HepG2 (cell line): ENCODE measurements at regions not wholly inside any gene's neighbourhood (a gene's known extent, or its start where the extent isn't known, plus 50 kb on each side); places are given as distances from the start of the nearest gene placed in this dataset.

Source experiments
- AGO2 ChIP-seq: fragments of 200-400 bp; formaldehyde crosslinking; optimal IDR thresholded peaks from 2 replicates; pipeline ENCODE3; 2017; ENCODE audit warnings: mild to moderate bottlenecking, low read depth, low read length, moderate library complexity
- AHR ChIP-seq: IDR thresholded peaks from 2 replicates; pipeline ENCODE4 v1.6.1; 2018; ENCODE audit warnings: missing genetic modification reagents, missing compliant biosample characterization
- CBFB ChIP-seq: sonication (generic); formaldehyde crosslinking; IDR thresholded peaks from 2 replicates; pipeline ENCODE4 v1.4.0; 2020; ENCODE audit warnings: missing genetic modification reagents
- DNMT3B ChIP-seq: conservative IDR thresholded peaks from 2 replicates; pipeline ENCODE4 v1.6.1; 2016; ENCODE audit warnings: missing biosample characterization, control low read depth
- HIVEP1 ChIP-seq: sonication (generic); formaldehyde crosslinking; IDR thresholded peaks from 2 replicates; pipeline ENCODE4 v1.4.0; 2020; ENCODE audit warnings: mild to moderate bottlenecking, missing genetic modification reagents
- HOXD1 ChIP-seq: sonication (generic); formaldehyde crosslinking; IDR thresholded peaks from 2 replicates; pipeline ENCODE4 v1.5.0; 2020; ENCODE audit warnings: missing genetic modification reagents
- ISX ChIP-seq: sonication (generic); formaldehyde crosslinking; conservative IDR thresholded peaks from 2 replicates; pipeline ENCODE4 v1.5.0; 2020; ENCODE audit warnings: missing genetic modification reagents
- KLF9 ChIP-seq: IDR thresholded peaks from 2 replicates; pipeline ENCODE4 v1.6.1; 2016; ENCODE audit warnings: low read depth
- MTA3 ChIP-seq: sonication (generic); formaldehyde crosslinking; IDR thresholded peaks from 2 replicates; pipeline ENCODE4 v1.4.0; 2020; ENCODE audit warnings: missing genetic modification reagents
- NAIF1 ChIP-seq: sonication (generic); formaldehyde crosslinking; IDR thresholded peaks from 2 replicates; pipeline ENCODE4 v1.5.0; 2020; ENCODE audit warnings: mild to moderate bottlenecking, missing genetic modification reagents, borderline replicate concordance
- NFE2L2 ChIP-seq: fragments of 150-350 bp; IDR thresholded peaks from 2 replicates; pipeline ENCODE4 v1.6.1; 2014; ENCODE audit warnings: low read length
- RCOR2 ChIP-seq: IDR thresholded peaks from 2 replicates; pipeline ENCODE4 v1.6.1; 2016; ENCODE audit warnings: missing biosample characterization, missing genetic modification reagents
- SKI ChIP-seq: fragments of 450-650 bp; IDR thresholded peaks from one replicate; pipeline ENCODE4 v1.6.1; 2018; ENCODE audit warnings: mild to moderate bottlenecking; ENCODE audit not compliant: partially characterized antibody
- WIZ ChIP-seq: sonication (generic); formaldehyde crosslinking; IDR thresholded peaks from 2 replicates; pipeline ENCODE4 v1.5.1; 2020; ENCODE audit warnings: mild to moderate bottlenecking, missing genetic modification reagents
- ZKSCAN1 ChIP-seq: fragments of 150-350 bp; IDR thresholded peaks from 2 replicates; pipeline ENCODE4 v1.6.1; 2014; ENCODE audit warnings: low read length
- ZNF253 ChIP-seq: sonication (generic); formaldehyde crosslinking; IDR thresholded peaks from 2 replicates; pipeline ENCODE4 v1.8.0; 2022; ENCODE audit warnings: mild to moderate bottlenecking, missing genetic modification reagents, borderline replicate concordance
- ZNF362 ChIP-seq: sonication (generic); formaldehyde crosslinking; IDR thresholded peaks from 2 replicates; pipeline ENCODE4 v1.4.0; 2020; ENCODE audit warnings: missing genetic modification reagents, mild to moderate bottlenecking, borderline replicate concordance
- ZNF382 ChIP-seq: sonication (generic); formaldehyde crosslinking; IDR thresholded peaks from 2 replicates; pipeline ENCODE4 v1.5.0; 2020; ENCODE audit warnings: missing genetic modification reagents, mild to moderate bottlenecking, borderline replicate concordance
- ZNF460 ChIP-seq: sonication (generic); formaldehyde crosslinking; IDR thresholded peaks from 2 replicates; pipeline ENCODE4 v1.5.1; 2020; ENCODE audit warnings: missing genetic modification reagents, mild to moderate bottlenecking, borderline replicate concordance
- ZNF530 ChIP-seq: sonication (generic); formaldehyde crosslinking; IDR thresholded peaks from 2 replicates; pipeline ENCODE4 v1.5.0; 2020; ENCODE audit warnings: low read depth, mild to moderate bottlenecking, missing genetic modification reagents
- ZNF576 ChIP-seq: sonication (generic); formaldehyde crosslinking; IDR thresholded peaks from 2 replicates; pipeline ENCODE4 v1.4.0; 2020; ENCODE audit warnings: mild to moderate bottlenecking, missing genetic modification reagents
- ZNF644 ChIP-seq: IDR thresholded peaks from 2 replicates; pipeline ENCODE4 v1.6.1; 2016; ENCODE audit warnings: low read depth
- ZNF790 ChIP-seq: sonication (generic); formaldehyde crosslinking; IDR thresholded peaks from 2 replicates; pipeline ENCODE4 v1.8.0; 2022; ENCODE audit warnings: missing genetic modification reagents, mild to moderate bottlenecking, borderline replicate concordance
- TF ChIP-seq, protein P1 (sequence below): sonication (generic); formaldehyde crosslinking; IDR thresholded peaks from 2 replicates; pipeline ENCODE4 v1.5.0; 2020; ENCODE audit warnings: mild to moderate bottlenecking, missing genetic modification reagents, borderline replicate concordance
- TF ChIP-seq, protein P2 (sequence below): sonication (generic); formaldehyde crosslinking; IDR thresholded peaks from 2 replicates; pipeline ENCODE4 v1.5.0; 2020; ENCODE audit warnings: mild to moderate bottlenecking, low read depth, missing genetic modification reagents, borderline replicate concordance
- TF ChIP-seq, protein P3 (sequence below): sonication (generic); formaldehyde crosslinking; IDR thresholded peaks from 2 replicates; pipeline ENCODE4 v1.4.0; 2020; ENCODE audit warnings: missing genetic modification reagents
- TF ChIP-seq, protein P4 (sequence below): sonication (generic); formaldehyde crosslinking; IDR thresholded peaks from 2 replicates; pipeline ENCODE4 v1.9.0; 2021; ENCODE audit warnings: missing genetic modification reagents, mild to moderate bottlenecking, borderline replicate concordance

GRCh38 chr9:97788763-97789663 is 64.0 kb upstream of the FOXE1 start (continued):
- TF ChIP-seq ZNF460 (CRISPR knock-in tag) = no peak
- TF ChIP-seq SKI = no peak
- no peak for TF ChIP-seq HIVEP1 (CRISPR knock-in tag)
- TF ChIP-seq MTA3 = no peak
- no peak for TF ChIP-seq ZNF382 (CRISPR knock-in tag)
- TF ChIP-seq, protein P1, sequence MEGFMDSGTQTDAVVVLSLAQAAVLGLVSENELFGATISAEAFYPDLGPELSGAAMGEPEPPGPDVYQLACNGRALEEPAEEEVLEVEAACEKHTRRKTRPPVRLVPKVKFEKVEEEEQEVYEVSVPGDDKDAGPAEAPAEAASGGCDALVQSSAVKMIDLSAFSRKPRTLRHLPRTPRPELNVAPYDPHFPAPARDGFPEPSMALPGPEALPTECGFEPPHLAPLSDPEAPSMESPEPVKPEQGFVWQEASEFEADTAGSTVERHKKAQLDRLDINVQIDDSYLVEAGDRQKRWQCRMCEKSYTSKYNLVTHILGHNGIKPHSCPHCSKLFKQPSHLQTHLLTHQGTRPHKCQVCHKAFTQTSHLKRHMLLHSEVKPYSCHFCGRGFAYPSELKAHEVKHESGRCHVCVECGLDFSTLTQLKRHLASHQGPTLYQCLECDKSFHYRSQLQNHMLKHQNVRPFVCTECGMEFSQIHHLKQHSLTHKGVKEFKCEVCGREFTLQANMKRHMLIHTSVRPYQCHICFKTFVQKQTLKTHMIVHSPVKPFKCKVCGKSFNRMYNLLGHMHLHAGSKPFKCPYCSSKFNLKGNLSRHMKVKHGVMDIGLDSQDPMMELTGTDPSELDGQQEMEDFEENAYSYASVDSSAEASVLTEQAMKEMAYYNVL (CRISPR knock-in tag) = no peak
- no peak for TF ChIP-seq WIZ
- no peak for TF ChIP-seq NAIF1 (CRISPR knock-in tag)
- no peak for TF ChIP-seq HOXD1 (CRISPR knock-in tag)
- TF ChIP-seq, protein P2, sequence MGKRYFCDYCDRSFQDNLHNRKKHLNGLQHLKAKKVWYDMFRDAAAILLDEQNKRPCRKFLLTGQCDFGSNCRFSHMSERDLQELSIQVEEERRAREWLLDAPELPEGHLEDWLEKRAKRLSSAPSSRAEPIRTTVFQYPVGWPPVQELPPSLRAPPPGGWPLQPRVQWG (CRISPR knock-in tag) = no peak
- peak; percentile 85 for TF ChIP-seq ZNF644 (CRISPR knock-in tag)
- TF ChIP-seq AGO2 = no peak
- TF ChIP-seq, protein P3, sequence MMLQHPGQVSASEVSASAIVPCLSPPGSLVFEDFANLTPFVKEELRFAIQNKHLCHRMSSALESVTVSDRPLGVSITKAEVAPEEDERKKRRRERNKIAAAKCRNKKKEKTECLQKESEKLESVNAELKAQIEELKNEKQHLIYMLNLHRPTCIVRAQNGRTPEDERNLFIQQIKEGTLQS (CRISPR knock-in tag) = 0 out of 2 replicates have a peak, but pooled peaks have one; percentile 29
- no peak for TF ChIP-seq ZNF530
- TF ChIP-seq NFE2L2 = peak; percentile 71
- no peak for TF ChIP-seq CBFB (CRISPR knock-in tag)
- no peak for TF ChIP-seq AHR (CRISPR knock-in tag)
- peak; percentile 72; the same call in 1 of the 2 replicates for TF ChIP-seq DNMT3B (CRISPR knock-in tag)
- no peak for TF ChIP-seq ZNF790
- TF ChIP-seq RCOR2 = no peak
- no peak for TF ChIP-seq ISX
- TF ChIP-seq KLF9 (CRISPR knock-in tag) = no peak
- TF ChIP-seq ZNF253 (CRISPR knock-in tag) = no peak
- TF ChIP-seq ZNF576 (CRISPR knock-in tag) = no peak
- no peak for TF ChIP-seq ZNF362 (CRISPR knock-in tag)
- TF ChIP-seq, protein P4, sequence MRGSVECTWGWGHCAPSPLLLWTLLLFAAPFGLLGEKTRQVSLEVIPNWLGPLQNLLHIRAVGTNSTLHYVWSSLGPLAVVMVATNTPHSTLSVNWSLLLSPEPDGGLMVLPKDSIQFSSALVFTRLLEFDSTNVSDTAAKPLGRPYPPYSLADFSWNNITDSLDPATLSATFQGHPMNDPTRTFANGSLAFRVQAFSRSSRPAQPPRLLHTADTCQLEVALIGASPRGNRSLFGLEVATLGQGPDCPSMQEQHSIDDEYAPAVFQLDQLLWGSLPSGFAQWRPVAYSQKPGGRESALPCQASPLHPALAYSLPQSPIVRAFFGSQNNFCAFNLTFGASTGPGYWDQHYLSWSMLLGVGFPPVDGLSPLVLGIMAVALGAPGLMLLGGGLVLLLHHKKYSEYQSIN (CRISPR knock-in tag) = no peak
- no peak for TF ChIP-seq ZKSCAN1
